DOHH2 (cell line): ENCODE measurements at regions not wholly inside any gene's neighbourhood (a gene's known extent, or its start where the extent isn't known, plus 50 kb on each side); places are given as distances from the start of the nearest gene placed in this dataset.

ENCODE experiments used
- H3F3A ChIP-seq: fragments of 200-600 bp; sonication (generic), shearing (Covaris generic); 2 replicates; pipeline ENCODE4 v1.6.0; 2016; ENCODE audit warnings: antibody characterized with exemption, mild to moderate bottlenecking; ENCODE audit not compliant: control insufficient read depth, insufficient read depth
- H3K27ac ChIP-seq: fragments of 200-600 bp; sonication (generic); 2 replicates; pipeline ENCODE4 v1.5.1; 2014; ENCODE audit warnings: low read depth, mild to moderate bottlenecking, low read length, moderate library complexity
- H3K27me3 ChIP-seq: fragments of 200-600 bp; sonication (generic); 2 replicates; pipeline ENCODE4 v1.6.1; 2014; ENCODE audit warnings: mild to moderate bottlenecking, low read length, mixed read lengths; ENCODE audit not compliant: control insufficient read depth
- H3K36me3 ChIP-seq: fragments of 200-600 bp; sonication (generic); 2 replicates; pipeline ENCODE4 v1.6.1; 2014; ENCODE audit warnings: mild to moderate bottlenecking, low read length, moderate library complexity, mixed read lengths; ENCODE audit not compliant: control insufficient read depth
- H3K4me1 ChIP-seq: fragments of 200-600 bp; sonication (generic); 2 replicates; pipeline ENCODE4 v1.6.1; 2014; ENCODE audit warnings: mild to moderate bottlenecking, low read length, mixed read lengths; ENCODE audit not compliant: control insufficient read depth
- H3K4me2 ChIP-seq: fragments of 200-600 bp; sonication (generic); 2 replicates; pipeline ENCODE4 v1.6.0; 2014; ENCODE audit warnings: mild to moderate bottlenecking, low read length, moderate library complexity
- H3K4me3 ChIP-seq: fragments of 200-600 bp; sonication (generic); 2 replicates; pipeline ENCODE4 v1.5.1; 2014; ENCODE audit warnings: mild to moderate bottlenecking, low read length, mixed read lengths
- H3K79me2 ChIP-seq: fragments of 200-600 bp; sonication (generic); 2 replicates; pipeline ENCODE4 v1.6.1; 2014; ENCODE audit warnings: mild to moderate bottlenecking, low read length, mixed read lengths; ENCODE audit not compliant: control insufficient read depth
- H3K9me2 ChIP-seq: fragments of 200-600 bp; sonication (generic); replicated peaks from 2 replicates; pipeline ENCODE4 v1.6.1; 2014; ENCODE audit warnings: mild to moderate bottlenecking, low read length, mixed read lengths; ENCODE audit not compliant: control insufficient read depth
- H3K9me3 ChIP-seq: fragments of 200-600 bp; sonication (generic); 2 replicates; pipeline ENCODE4 v1.6.1; 2014; ENCODE audit warnings: antibody characterized with exemption, low read length, mixed read lengths; ENCODE audit not compliant: control insufficient read depth, insufficient read depth
- H4K20me1 ChIP-seq: fragments of 200-600 bp; sonication (generic); 2 replicates; pipeline ENCODE4 v1.6.0; 2014; ENCODE audit warnings: low read depth, mild to moderate bottlenecking, antibody characterized with exemption, low read length, moderate library complexity; ENCODE audit not compliant: control insufficient read depth, insufficient read depth
- CTCF ChIP-seq: fragments of 200-600 bp; sonication (generic); IDR thresholded peaks from one replicate; pipeline ENCODE4 v1.5.1; 2014; ENCODE audit warnings: antibody characterized with exemption, mild to moderate bottlenecking, low read depth, low read length; ENCODE audit not compliant: poor library complexity, severe bottlenecking
- EZH2phosphoT487 ChIP-seq: fragments of 200-600 bp; sonication (generic); IDR thresholded peaks from 2 replicates; pipeline ENCODE4 v1.6.1; 2017; ENCODE audit warnings: borderline replicate concordance, mild to moderate bottlenecking, antibody characterized with exemption, low read length, moderate library complexity, mixed read lengths

- 0 out of 2 replicates have a peak, but pooled peaks cover 2% of the 10 kb centered on the region for H3K9me3 ChIP-seq
- no peaks in the 10 kb centered on the region for H3K36me3 ChIP-seq
- no peak overlapping the region for H3K27ac ChIP-seq
- no peaks in the 10 kb centered on the region for H3K79me2 ChIP-seq
- H3F3A ChIP-seq = no peaks in the 10 kb centered on the region
- TF ChIP-seq CTCF (no peak), EZH2phosphoT487 (no peak)
- H3K4me3 ChIP-seq = no peak overlapping the region
- no peak overlapping the region for H3K4me2 ChIP-seq
- H3K27me3 ChIP-seq = no peaks in the 10 kb centered on the region
- H4K20me1 ChIP-seq = no peaks in the 10 kb centered on the region
- H3K9me2 ChIP-seq = no peaks in the 10 kb centered on the region; the same call in 1 of the 2 replicates
- no peaks in the 10 kb centered on the region for H3K4me1 ChIP-seq
These were observed 332.9 kb upstream of the PRICKLE1 start for GRCh38 chr12:42922505-42922850.

- H3K9me2 ChIP-seq = no peaks in the 10 kb centered on the region; the same call in 1 of the 2 replicates
- H3K36me3 ChIP-seq = no peaks in the 10 kb centered on the region
- H3K27me3 ChIP-seq = no peaks in the 10 kb centered on the region
- H4K20me1 ChIP-seq = no peaks in the 10 kb centered on the region
- H3K4me1 ChIP-seq = no peaks in the 10 kb centered on the region
- H3K4me2 ChIP-seq = no peak overlapping the region
- no peaks in the 10 kb centered on the region for H3K79me2 ChIP-seq
- H3K9me3 ChIP-seq = no peaks in the 10 kb centered on the region
- no peak for TF ChIP-seq CTCF
- no peak overlapping the region for H3K4me3 ChIP-seq
- no peaks in the 10 kb centered on the region for H3F3A ChIP-seq
- H3K27ac ChIP-seq = no peak overlapping the region
These were observed 332.4 kb upstream of the PRICKLE1 start for GRCh38 chr12:42921741-42922504.

GRCh38 chr12:42919691-42920090 is 330.1 kb upstream of the PRICKLE1 start:
- Histone ChIP-seq H3K79me2 (no peaks in the 10 kb centered on the region), H3K4me1 (no peaks in the 10 kb centered on the region), H3K27ac (no peak overlapping the region), H3K36me3 (no peaks in the 10 kb centered on the region), H3K4me2 (no peak overlapping the region), H3F3A (no peaks in the 10 kb centered on the region), H3K9me3 (no peaks in the 10 kb centered on the region), H4K20me1 (no peaks in the 10 kb centered on the region), H3K4me3 (no peak overlapping the region), H3K9me2 (no peaks in the 10 kb centered on the region), H3K27me3 (no peaks in the 10 kb centered on the region)
- TF ChIP-seq EZH2phosphoT487 = no peak
- no peak for TF ChIP-seq CTCF
